ENCODE measurements at regions not wholly inside any gene's neighbourhood (a gene's known extent, or its start where the extent isn't known, plus 50 kb on each side); places are given as distances from the start of the nearest gene placed in this dataset.

DNA sequence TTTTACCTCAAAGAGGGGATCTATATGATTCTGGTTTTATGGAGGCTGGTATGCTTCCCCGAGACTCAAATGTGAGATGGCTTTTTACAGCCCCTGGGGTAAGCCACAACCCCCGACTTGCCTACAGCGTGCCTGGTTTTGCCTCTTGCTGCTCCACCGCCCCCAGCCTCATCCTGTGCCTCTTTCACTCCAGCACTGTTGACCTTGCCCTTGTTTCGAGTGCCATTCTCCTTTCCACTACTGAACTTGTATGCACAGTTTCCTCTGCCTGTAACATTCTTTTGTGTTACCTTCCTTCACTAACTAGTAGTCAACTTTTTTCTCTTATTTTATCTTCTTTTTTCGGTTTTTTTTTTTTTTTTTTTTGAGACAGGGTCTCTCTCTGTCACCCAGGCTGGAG lies 219.0 kb upstream of the ZBED5 start:
- no peak for DNase-seq (ENCODE audit: low read depth)

DNA sequence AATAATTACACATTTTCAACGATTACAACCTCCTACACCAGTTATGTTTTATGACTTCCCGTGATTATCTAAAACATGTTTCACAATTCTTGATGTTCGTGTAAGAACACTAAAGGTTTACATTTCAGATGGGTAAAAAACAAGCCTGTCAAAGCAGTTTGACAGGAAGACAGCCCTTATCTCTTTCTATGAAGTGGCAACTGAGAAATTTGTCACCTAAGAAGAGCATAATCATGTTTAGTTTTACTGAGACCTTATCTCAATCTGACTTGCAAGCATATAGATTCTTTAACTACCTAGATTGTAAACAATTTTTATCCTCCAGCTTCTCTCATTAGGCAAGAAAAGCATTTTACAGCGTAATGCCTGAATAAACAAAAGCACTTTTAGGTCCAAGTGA lies 218.4 kb upstream of the ZBED5 start:
- DNase-seq (ENCODE audit: low read depth) = no peak

GRCh38 chr11:11075515-11076171 lies 217.8 kb upstream of the ZBED5 start:
- no peak for DNase-seq (ENCODE audit: low read depth)

DNA sequence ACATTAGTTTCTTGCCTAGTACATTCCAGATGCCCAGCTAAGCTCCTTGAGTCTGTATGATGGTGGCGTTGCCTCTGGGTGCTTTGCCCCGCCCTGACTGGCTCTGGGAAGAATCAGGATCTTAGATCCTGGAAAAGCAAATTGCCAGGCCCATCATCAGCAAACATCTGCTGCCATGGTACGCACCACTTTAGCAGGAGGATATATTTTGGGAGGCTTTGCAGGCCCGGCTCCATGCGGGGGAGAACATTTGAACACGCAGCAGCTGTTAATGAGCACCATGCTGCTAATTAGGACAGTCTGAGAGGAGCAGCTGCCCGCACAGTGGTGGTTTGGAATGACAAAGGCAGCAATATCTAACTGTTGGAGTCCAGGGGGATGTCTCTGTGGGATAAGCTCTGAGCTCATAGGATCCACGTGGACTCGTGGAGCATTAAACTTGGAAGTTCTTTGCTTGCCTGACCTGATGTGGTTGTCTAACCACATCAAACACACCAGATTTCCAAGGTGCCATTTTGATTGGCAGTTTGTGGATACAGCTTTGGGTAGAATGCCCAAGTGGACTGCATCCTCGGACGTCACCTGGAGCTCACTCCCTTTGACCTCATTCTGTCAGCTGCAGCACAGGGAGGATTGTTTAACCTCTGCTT lies 217.0 kb upstream of the ZBED5 start:
- DNase-seq (ENCODE audit: low read depth) = no peak

GRCh38 chr11:11073996-11074395 lies 216.1 kb upstream of the ZBED5 start:
- no peak for DNase-seq (ENCODE audit: low read depth)

DNA sequence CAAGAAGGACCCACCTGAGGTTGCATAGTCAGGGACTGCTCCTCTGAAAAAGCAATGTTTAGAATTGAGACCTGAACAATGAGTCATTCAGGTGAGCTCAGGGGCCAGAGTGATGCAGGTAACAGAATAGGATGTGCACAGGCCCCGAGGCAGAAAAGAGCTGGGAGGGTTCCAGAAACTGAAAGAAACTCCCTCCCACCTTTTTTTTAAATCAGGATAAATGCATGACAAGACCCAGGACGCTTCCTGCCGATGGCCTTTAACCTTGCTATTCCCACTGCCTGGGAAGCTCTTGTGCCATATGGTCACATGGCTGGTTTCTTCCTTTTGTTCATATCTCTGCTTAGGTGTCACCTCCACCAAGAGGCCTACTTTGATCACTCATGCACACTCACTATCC lies 214.2 kb upstream of the ZBED5 start:
- DNase-seq (ENCODE audit: low read depth) = no peak

GRCh38 chr11:11071486-11071885 lies 213.6 kb upstream of the ZBED5 start:
- no peak for DNase-seq (ENCODE audit: low read depth)

GRCh38 chr11:11070976-11071375 lies 213.1 kb upstream of the ZBED5 start:
- DNase-seq (ENCODE audit: low read depth) = no peak

DNA sequence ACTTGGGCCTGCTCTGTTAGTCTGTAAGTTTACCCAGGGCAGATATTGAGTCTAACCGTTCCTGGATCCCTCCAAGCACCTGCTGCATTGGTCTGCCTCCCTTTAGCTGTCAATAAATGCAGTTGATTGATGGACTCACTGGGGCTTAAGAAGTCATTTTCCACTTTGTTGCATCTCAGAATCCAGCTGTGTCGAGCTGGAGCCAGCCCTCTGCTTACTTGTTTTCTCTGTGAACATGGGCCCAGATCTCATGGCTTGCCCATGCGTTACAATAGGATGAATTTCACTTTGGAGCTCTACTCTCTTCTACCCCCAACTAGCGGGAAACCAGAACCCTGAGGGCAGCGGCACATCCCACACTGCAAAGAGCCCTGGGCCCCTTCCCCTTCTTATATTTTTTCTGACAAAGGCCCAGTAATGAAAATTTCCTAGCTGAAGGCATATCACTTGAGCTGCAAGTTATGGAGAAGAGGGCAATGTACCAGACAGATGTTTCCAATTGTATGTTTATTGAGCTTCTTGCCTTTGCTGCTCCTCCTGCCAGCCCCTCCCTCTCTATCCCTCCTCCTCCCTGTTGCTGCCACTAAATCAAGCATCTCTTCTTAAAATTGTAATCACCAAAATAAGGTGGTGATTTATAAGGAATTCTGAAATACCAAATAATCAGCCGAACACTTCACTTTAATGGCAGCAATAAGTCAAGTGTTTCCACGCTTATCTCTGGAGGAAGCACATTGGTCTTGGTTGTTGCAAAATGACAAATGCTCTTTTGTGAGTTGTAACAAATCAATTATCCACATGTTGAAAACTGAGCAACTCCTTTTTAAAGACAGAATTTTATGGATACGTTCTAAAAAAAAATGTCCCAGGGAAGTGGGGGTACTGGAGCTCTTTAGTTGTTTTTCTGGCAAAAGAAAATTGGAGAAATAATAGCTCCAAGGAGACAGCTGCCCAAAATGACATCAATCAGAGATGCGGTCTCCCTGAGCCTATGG lies 212.3 kb upstream of the ZBED5 start:
- DNase-seq (ENCODE audit: low read depth) = no peak

GRCh38 chr11:11068113-11068512 lies 210.3 kb upstream of the ZBED5 start:
- DNase-seq (ENCODE audit: low read depth) = no peak

GRCh38 chr11:11065396-11065795 lies 207.5 kb upstream of the ZBED5 start:
- no peak for DNase-seq (ENCODE audit: low read depth)

DNA sequence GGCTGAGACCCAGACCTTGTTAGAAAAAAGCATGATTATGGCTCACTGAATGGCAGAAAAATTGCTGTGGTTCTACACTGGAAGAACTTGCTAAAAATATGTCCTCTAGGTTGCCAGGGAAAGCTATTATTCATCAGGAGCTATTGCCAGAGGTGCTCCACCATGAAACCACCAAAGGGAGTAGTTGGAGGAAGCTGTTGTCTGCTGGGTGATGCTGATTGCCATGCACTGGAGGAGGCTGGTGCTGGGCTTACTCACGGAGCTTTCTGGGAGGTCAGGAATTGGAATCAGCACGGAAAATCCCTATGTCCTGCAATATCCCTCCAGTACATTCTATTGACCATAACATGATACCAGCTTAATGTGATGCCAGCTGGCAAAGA lies 199.6 kb upstream of the ZBED5 start:
- no peak for DNase-seq (ENCODE audit: low read depth)

GRCh38 chr11:11056749-11057471 lies 199.1 kb upstream of the ZBED5 start:
- DNase-seq (ENCODE audit: low read depth) = no peak

- DNase-seq (ENCODE audit: low read depth) = no peak
Measured at GRCh38 chr11:11056316-11056715, 198.5 kb upstream of the ZBED5 start.

DNA sequence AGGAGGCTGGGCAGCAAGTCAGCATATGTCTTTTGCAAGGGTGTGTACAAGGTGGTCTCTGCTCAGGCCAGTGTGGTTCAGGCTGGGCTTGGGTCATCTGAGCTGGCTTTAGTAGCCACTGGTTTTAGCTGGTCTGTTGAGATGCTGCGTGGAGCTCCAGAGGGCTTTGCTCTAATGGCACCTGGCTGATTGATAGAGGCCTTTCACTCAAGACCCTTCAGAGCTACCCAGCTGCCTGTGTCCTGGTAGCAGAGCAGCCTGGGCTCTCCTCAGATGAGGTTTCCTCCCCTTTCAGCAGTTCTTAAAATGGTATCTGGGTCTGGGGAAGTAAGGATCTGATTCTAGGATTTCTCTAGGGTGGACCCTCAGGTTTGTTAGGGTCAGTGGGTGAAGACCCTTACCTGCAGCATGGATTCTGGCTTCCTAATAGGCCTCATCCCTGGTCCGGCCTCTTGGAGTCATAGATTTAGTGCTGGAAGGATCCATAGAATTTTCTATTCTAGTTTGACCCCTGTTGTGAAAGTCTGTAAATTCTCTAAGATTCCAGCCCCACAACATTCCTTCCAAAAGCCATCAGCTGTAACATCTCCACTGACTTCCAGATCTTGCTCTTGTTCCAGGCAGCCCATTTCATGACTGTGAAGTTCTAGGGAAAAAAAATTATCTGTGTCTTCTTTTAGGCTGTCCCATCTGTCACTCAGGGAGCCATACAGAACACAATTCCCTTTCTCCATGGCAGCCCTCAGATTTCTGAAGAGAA lies 190.2 kb upstream of the ZBED5 start:
- DNase-seq (ENCODE audit: low read depth) = no peak

- DNase-seq (ENCODE audit: low read depth) = no peak
Measured at GRCh38 chr11:11046781-11047180, 188.9 kb upstream of the ZBED5 start.

GRCh38 chr11:11045156-11045930 lies 187.5 kb upstream of the ZBED5 start:
- DNase-seq (ENCODE audit: low read depth) = no peak

DNA sequence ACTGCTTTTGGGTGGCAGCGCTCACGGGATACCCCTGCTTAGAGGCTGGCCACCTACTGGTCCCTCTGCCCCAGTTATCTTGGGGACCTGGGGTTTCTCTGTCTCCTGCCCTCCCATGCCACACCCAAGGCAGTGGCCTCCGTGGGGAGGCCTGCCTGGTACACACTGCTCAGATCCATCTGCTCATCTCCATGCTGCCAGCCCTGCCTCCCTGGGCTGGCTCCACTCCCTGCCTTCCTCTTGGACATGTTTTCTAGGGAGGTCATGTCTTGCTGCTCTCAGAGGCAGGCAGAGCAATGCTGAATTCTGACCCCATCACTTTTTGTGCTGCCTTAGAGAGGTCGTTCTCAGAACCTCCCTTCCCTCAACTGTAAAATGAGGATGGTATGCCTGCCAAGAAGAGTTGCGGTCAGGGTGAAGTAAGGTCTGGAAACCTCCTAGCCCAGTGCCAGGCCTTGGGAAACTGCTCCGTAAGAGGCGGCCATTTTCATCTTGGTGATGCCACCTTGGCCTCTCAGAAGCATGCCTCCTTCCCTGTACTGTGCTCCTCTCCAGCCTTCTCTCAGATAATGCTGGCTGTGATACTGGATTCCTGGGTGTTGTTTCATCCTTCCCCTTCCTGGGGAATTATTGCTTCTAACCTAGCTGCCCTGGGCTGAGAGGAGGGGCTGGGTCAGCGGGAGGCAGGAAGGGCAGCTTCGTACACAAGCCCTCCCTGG lies 186.4 kb upstream of the ZBED5 start:
- DNase-seq (ENCODE audit: low read depth) = no peak

GRCh38 chr11:11043721-11044120 lies 185.9 kb upstream of the ZBED5 start:
- DNase-seq (ENCODE audit: low read depth) = no peak

All from CMK (cell line).